AG10803 (cell line): ENCODE measurements at regions not wholly inside any gene's neighbourhood (a gene's known extent, or its start where the extent isn't known, plus 50 kb on each side); places are given as distances from the start of the nearest gene placed in this dataset.

Experiments
- DNase-seq: peaks from one replicate; pipeline ENCODE4 v3.0.0; 2010; ENCODE audit warnings: low read depth
- H3K4me3 ChIP-seq: 2 replicates; pipeline ENCODE4 v1.5.1; 2011; ENCODE audit warnings: mild to moderate bottlenecking, low read length, control low read depth
- CTCF ChIP-seq: conservative IDR thresholded peaks from 2 replicates; pipeline ENCODE4 v1.5.1; 2011; ENCODE audit warnings: mild to moderate bottlenecking, low read length, control low read depth, inconsistent platforms

DNA sequence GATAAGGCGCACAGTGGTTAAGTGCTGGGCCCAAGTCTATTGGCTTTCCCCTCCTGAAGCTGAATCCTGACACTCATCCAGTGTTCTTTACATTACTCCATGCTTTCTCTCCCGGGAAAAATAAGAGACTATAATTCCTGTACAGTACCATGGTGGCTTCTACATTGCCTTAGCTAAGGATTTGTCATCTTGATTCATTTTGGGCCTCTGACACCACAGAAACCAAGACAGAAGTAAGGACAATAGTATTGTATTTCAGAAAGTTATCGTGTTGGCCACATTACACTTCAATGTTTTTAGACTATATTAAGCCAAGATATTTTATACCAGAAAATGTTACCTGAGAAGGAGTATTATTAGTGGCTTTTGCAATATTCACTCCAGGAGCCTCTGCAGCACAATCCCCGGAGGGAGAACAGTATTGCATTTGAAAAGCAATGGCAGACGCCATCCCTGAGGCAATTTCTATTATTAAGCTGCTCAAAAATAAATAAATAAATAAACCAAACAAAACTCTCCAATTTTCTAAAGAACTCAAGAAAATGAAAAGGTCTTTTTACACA lies 267.9 kb downstream of the ENC1 start:
- DNase-seq, result no peak
- no peak overlapping the region for H3K4me3 ChIP-seq
- no peak for TF ChIP-seq CTCF

GRCh38 chr5:74372051-74372450 lies 268.5 kb downstream of the ENC1 start:
- DNase-seq, result no peak
- no peak overlapping the region for H3K4me3 ChIP-seq
- no peak for TF ChIP-seq CTCF

DNA sequence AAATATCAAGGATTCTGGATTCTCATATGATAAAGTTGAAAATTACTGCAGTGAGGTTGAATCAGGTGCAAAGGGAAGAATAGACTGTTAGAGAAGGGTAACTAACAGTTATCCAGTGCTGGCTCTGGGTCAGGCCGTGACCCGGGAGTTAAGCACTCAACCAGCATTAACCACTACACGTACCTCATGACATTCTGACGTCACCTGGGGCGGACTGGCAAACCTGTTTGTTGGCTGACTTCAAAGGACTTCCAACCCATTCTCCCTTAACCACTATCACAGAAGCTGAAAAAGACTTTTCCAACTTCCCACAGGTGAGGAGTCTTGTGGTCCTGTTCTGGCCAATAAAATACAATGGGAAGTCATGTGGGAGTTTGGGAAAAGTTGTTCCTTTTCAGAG lies 268.9 kb downstream of the ENC1 start:
- no peak overlapping the region for H3K4me3 ChIP-seq
- no peak for TF ChIP-seq CTCF
- DNase-seq, result no peak

- peak; percentile 34 for DNase-seq
- no peak for TF ChIP-seq CTCF
- H3K4me3 ChIP-seq, result no peak overlapping the region
Measured at GRCh38 chr5:74370168-74370567, 270.4 kb downstream of the ENC1 start.

DNA sequence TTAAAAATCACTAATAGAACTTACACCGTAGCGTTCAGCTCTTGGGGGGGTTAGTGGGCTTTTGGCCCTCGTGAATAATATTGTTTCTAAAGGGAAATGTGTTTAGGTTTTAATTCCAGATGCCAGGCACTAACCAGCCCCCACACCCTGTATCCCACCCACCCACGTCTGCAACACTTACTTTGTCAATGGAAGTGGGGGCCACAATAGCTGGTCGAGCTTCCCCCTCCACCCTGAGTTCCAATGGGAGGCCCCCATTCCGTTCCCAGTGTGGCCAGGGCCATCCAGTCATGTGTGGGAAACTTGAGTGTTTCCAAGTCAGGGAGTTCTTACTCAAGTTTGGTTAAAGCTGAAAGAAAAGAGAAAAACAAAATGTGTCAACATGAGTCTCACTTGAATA lies 271.4 kb downstream of the ENC1 start:
- H3K4me3 ChIP-seq, result no peak overlapping the region
- TF ChIP-seq CTCF, result no peak
- DNase-seq, result no peak

DNA sequence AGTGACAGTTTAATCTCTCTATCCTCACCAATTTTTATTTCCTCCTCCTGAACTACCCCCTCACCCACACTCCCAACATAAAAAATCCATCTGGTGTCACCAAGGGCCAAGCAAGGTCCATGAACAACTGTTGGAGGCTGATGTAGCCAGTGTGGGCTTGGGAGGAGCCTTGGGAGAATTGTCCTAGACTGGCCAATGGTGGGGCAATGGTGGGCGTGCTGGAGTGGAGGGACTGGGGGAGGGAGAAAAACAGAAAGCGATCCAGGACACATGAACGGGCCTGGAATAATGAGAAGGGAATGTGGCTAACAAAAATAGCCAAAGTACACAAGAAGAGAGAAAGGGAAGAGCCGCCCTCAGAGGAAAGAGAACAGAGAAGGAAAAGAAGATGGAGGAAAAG lies 272.6 kb downstream of the ENC1 start:
- no peak overlapping the region for H3K4me3 ChIP-seq
- TF ChIP-seq CTCF, result no peak
- no peak for DNase-seq

DNA sequence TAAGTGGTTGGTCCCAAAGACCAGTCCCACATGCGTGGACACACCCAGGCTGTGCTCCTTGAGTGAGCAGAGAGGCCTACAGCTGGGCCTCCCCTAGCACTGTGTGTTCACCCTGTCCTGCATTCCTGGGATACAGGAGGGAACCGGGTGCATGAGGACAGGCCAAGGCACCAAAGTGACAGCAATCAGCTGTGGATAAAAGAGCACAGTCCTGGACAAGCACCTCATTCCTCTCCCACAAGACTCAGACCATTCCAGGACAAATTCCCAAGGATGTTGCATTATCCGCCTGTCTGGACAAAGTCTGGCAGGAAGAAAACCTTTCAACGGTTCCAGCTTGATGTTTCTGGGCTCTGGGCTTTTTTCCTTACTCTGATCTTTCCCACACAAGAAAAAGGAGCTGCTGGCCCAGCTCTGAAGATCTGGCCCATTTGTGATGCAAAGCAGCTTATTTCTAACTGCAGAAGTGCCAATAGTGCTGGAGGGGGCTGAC lies 273.2 kb downstream of the ENC1 start:
- DNase-seq, result no peak
- no peak for TF ChIP-seq CTCF
- H3K4me3 ChIP-seq, result no peak overlapping the region
